Neutrophil (primary cell): ENCODE measurements at regions not wholly inside any gene's neighbourhood (a gene's known extent, or its start where the extent isn't known, plus 50 kb on each side); places are given as distances from the start of the nearest gene placed in this dataset.

Experiments
- H3K27ac ChIP-seq: fragments of 200-600 bp; sonication (generic); 2 replicates; pipeline ENCODE4 v1.5.1; 2016; ENCODE audit warnings: mild to moderate bottlenecking, moderate library complexity
- H3K27me3 ChIP-seq: fragments of 200-600 bp; sonication (generic); 2 replicates; pipeline ENCODE4 v1.6.0; 2016; ENCODE audit warnings: mild to moderate bottlenecking
- H3K36me3 ChIP-seq: fragments of 200-600 bp; sonication (generic); 2 replicates; pipeline ENCODE4 v1.5.1; 2017
- H3K4me1 ChIP-seq, 2 experiments: fragments of 200-600 bp in 1 of 2; sonication (generic) in 1 of 2; 1 replicate in 1 of 2; 2 replicates in 1 of 2; pipeline versions ENCODE4 v1.5.1 to v1.6.1; 2013 to 2016; ENCODE audit warnings: low read depth in 1 of 2, low read length in 1 of 2, mild to moderate bottlenecking in 1 of 2, moderate library complexity in 1 of 2; ENCODE audit not compliant: control insufficient read depth in 1 of 2, insufficient read depth in 1 of 2
- H3K4me3 ChIP-seq, 2 experiments: fragments of 200-600 bp in 1 of 2; sonication (generic) in 1 of 2; 1 replicate in 1 of 2; 2 replicates in 1 of 2; pipeline ENCODE4 v1.5.1; 2013 to 2016; ENCODE audit warnings: low read depth in 1 of 2, low read length in 1 of 2, mild to moderate bottlenecking in 1 of 2, moderate library complexity in 1 of 2
- H3K9me3 ChIP-seq: fragments of 200-600 bp; sonication (generic); 2 replicates; pipeline ENCODE4 v1.5.1; 2016
- TF ChIP-seq, protein P1 (sequence below): fragments of 200-600 bp; sonication (generic); IDR thresholded peaks from 2 replicates; pipeline ENCODE4 v1.5.1; 2016; ENCODE audit warnings: antibody characterized with exemption

DNA sequence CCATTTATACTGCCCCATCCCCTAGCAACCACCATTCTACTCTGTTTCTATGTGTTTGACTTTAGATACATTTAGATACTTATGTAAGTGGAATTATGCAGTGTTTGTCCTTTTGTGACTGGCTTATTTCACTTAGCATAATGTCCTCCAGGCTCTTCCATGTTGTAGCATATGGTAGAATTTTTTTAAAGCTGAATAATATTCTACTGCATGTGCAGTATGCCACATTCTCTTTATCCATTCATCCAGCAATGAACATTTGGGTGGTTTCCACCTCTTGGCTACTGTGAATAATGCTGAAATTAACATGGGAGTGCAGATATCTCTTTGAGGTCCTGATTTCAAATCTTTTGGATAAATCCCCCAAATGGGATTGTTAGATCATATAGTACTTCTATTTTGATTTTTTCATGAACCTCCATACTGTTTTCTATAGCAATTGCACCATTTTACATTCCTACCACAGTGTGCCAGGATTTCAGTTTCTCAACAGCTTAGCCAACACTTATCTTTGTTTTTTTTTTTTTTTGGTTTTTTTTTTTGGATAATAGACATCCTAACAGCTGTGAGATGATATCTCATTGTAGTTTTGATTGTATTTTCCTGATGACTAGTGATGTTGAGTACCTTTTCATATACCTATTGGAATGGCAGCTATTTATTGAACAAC, 105.9 kb upstream of the LNX1 start:
- peaks cover 1% of the 10 kb centered on the region for H3K27me3 ChIP-seq
- TF ChIP-seq, protein P1, sequence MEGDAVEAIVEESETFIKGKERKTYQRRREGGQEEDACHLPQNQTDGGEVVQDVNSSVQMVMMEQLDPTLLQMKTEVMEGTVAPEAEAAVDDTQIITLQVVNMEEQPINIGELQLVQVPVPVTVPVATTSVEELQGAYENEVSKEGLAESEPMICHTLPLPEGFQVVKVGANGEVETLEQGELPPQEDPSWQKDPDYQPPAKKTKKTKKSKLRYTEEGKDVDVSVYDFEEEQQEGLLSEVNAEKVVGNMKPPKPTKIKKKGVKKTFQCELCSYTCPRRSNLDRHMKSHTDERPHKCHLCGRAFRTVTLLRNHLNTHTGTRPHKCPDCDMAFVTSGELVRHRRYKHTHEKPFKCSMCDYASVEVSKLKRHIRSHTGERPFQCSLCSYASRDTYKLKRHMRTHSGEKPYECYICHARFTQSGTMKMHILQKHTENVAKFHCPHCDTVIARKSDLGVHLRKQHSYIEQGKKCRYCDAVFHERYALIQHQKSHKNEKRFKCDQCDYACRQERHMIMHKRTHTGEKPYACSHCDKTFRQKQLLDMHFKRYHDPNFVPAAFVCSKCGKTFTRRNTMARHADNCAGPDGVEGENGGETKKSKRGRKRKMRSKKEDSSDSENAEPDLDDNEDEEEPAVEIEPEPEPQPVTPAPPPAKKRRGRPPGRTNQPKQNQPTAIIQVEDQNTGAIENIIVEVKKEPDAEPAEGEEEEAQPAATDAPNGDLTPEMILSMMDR, result no peak

DNA sequence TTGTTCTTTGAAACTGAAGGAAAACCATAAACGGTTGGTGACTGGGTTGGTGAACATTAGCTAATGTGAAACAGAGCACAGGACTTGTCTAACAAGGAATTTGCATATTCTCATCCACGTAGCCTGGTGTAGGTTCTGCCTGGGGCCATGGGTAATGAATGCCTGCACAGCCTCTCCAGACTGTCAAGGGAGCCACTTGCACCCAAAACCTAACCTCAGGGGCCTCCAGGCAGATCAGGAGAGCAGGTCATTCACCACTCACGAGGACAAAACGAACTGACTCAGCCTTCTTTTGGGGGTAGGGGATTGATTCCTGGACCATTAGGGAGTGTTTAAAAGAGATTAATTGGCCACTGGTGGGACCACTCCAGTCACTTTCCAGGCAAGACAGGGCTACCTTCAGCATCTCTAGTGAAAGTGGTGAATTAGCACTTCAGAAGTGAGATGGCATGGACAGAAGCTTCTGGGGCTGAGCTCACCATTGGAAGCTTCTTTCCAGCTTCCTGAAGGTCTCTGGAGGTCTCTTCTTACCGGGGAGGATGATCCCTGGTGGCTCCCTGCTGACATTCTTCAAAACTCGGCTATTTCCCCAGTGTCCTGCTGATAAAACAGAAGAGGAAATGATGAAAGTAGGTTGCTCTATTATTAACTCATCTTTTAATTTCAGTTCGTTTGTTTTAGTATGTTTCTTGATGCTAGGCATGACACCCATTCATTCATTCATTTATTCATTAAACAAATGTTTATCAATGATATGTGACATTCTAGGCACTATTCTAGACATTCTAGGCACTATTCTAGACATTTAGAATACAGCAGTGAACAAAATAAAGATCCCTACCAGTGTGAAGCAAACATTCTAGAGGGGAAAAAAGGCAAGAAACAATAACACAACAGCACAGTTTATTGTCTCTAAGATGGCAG, 104.5 kb upstream of the LNX1 start:
- Histone ChIP-seq H3K36me3 (no peaks in the 10 kb centered on the region), H3K9me3 (no peaks in the 10 kb centered on the region), H3K4me3 (no peak overlapping the region), H3K27me3 (no peaks in the 10 kb centered on the region), H3K4me1 (no peaks in the 10 kb centered on the region), H3K27ac (no peak overlapping the region)
- TF ChIP-seq, protein P1, result no peak

More for the DNA sequence above, 105.9 kb upstream of the LNX1 start:
- Histone ChIP-seq H3K9me3 (no peaks in the 10 kb centered on the region), H3K4me1 (no peaks in the 10 kb centered on the region), H3K27ac (no peak overlapping the region), H3K36me3 (no peaks in the 10 kb centered on the region), H3K4me3 (no peak overlapping the region)

- no peaks in the 10 kb centered on the region for H3K4me1 ChIP-seq
- no peaks in the 10 kb centered on the region for H3K27me3 ChIP-seq
Measured at GRCh38 chr4:53694666-53695065, 103.4 kb upstream of the LNX1 start.

DNA sequence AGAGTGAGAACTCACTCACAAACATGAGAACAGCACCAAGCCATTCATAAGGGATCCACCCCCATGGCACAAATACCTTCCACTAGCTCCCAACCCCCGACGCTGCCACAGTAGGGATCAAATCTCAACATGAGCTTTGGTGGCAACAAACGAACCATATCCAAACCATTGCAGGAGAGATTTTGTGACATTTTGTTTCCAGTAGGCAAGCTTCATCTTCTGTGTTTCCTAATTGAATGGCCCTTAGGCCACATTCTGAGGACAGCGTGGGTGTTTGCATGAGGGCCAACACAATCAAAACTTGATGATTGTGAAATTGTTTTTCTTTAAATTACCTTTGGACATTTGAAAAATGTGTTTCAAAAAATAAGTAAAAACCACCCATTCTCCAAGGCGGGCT, 102.6 kb upstream of the LNX1 start:
- H3K9me3 ChIP-seq, result no peaks in the 10 kb centered on the region
- H3K27ac ChIP-seq, result no peak overlapping the region
- H3K27me3 ChIP-seq, result no peaks in the 10 kb centered on the region
- H3K4me3 ChIP-seq, result no peak overlapping the region
- no peaks in the 10 kb centered on the region for H3K36me3 ChIP-seq
- no peaks in the 10 kb centered on the region for H3K4me1 ChIP-seq
- TF ChIP-seq, protein P1, result no peak

More at GRCh38 chr4:53694666-53695065, 103.4 kb upstream of the LNX1 start:
- Histone ChIP-seq H3K27ac (no peak overlapping the region), H3K9me3 (no peaks in the 10 kb centered on the region), H3K36me3 (no peaks in the 10 kb centered on the region), H3K4me3 (no peak overlapping the region)
- TF ChIP-seq, protein P1, result no peak

DNA sequence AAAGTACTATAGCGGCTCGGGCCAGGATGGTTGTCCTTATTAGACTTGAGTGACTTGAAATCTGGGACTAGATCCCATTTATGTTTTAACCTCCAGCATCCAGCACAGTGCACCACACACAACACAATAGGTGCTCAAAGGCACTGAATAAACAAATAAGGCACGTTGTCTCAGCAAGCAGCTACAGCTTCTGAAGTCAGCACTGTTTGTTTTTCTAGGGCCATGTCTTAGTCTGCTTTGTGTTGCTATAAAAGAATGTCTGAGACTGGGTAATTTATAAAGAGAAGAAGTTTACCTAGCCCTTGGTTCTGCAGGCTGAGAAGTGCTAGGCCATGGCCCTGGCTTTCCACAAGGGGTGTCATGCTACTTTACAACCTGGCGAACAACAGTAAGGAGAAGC, 102.1 kb upstream of the LNX1 start:
- Histone ChIP-seq H3K4me1 (no peaks in the 10 kb centered on the region), H3K4me3 (no peak overlapping the region), H3K9me3 (no peaks in the 10 kb centered on the region), H3K36me3 (no peaks in the 10 kb centered on the region), H3K27ac (no peak overlapping the region), H3K27me3 (no peaks in the 10 kb centered on the region)
- TF ChIP-seq, protein P1, result no peak
